C4-2B (cell line): ENCODE measurements at regions not wholly inside any gene's neighbourhood (a gene's known extent, or its start where the extent isn't known, plus 50 kb on each side); places are given as distances from the start of the nearest gene placed in this dataset.

ENCODE experiments used
- ZFX ChIP-seq: fragments of 450-650 bp; IDR thresholded peaks from 2 replicates; pipeline ENCODE4 v1.6.1; 2017
- TF ChIP-seq, protein P1 (sequence below): fragments of 450-650 bp; conservative IDR thresholded peaks from 2 replicates; pipeline ENCODE4 v1.5.1; 2017; ENCODE audit warnings: mild to moderate bottlenecking

DNA sequence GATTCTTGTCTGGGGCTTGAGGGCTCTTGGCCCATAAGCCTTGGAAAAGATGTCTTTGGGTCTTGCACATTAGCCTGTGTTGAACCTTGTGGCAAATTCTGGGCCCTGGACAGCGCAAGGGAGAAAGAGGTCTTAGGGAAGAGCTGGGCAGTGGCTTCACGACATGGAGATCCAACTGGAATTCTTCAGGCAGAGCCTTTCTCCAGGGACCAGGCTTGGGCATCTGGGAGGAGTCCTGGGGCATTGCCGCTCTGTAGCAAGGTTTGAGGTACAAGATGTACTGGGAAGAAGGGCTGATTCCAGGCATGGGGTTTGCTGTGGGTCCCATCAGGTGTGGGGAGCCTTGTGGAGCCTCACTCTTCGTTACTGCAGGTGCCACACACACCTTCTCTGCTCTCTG is 104.0 kb upstream of the ACTRT1 start:
- TF ChIP-seq, protein P1, sequence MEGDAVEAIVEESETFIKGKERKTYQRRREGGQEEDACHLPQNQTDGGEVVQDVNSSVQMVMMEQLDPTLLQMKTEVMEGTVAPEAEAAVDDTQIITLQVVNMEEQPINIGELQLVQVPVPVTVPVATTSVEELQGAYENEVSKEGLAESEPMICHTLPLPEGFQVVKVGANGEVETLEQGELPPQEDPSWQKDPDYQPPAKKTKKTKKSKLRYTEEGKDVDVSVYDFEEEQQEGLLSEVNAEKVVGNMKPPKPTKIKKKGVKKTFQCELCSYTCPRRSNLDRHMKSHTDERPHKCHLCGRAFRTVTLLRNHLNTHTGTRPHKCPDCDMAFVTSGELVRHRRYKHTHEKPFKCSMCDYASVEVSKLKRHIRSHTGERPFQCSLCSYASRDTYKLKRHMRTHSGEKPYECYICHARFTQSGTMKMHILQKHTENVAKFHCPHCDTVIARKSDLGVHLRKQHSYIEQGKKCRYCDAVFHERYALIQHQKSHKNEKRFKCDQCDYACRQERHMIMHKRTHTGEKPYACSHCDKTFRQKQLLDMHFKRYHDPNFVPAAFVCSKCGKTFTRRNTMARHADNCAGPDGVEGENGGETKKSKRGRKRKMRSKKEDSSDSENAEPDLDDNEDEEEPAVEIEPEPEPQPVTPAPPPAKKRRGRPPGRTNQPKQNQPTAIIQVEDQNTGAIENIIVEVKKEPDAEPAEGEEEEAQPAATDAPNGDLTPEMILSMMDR = no peak
- TF ChIP-seq ZFX = no peak
